Ascending aorta (tissue), 2 donors: ENCODE measurements at regions not wholly inside any gene's neighbourhood (a gene's known extent, or its start where the extent isn't known, plus 50 kb on each side); places are given as distances from the start of the nearest gene placed in this dataset.

Experiments used
- DNase-seq, 2 donors: peaks; one replicate each; pipeline ENCODE4 v3.0.0-alpha.2; 2019; ENCODE audit warnings: low spot score in 2 of 2
- H3K27ac ChIP-seq, 2 donors: fragments of 200-600 bp; sonication (generic); one replicate each; pipeline ENCODE4 v1.5.1; 2016 to 2017; ENCODE audit warnings: mild to moderate bottlenecking in 1 of 2
- H3K27me3 ChIP-seq: fragments of 200-600 bp; sonication (generic); one replicate; pipeline ENCODE4 v1.5.1; 2017
- H3K36me3 ChIP-seq, 2 donors: fragments of 200-600 bp; sonication (generic); one replicate each; pipeline ENCODE4 v1.5.1; 2016
- H3K4me1 ChIP-seq, 2 donors: fragments of 200-600 bp; sonication (generic); one replicate each; pipeline ENCODE4 v1.5.1; 2016 to 2017; ENCODE audit warnings: mild to moderate bottlenecking in 1 of 2
- H3K4me3 ChIP-seq, 2 donors: fragments of 200-600 bp; sonication (generic); one replicate each; pipeline ENCODE4 v1.5.1; 2016 to 2017; ENCODE audit warnings: mild to moderate bottlenecking in 1 of 2
- H3K9me3 ChIP-seq, 2 donors: fragments of 200-600 bp; sonication (generic); one replicate each; pipeline ENCODE4 v1.5.1; 2016
- intact Hi-C: fragments of 100-400 bp; cut with DNase I; formaldehyde crosslinking; loops from one replicate; pipeline ENCODE4 v1.15.1; 2023
- TF ChIP-seq, protein P1 (sequence below), 3 experiments: fragments of 200-600 bp in 2 of 3; fragments of 450-650 bp in 1 of 3; sonication (generic) in 2 of 3; IDR thresholded peaks; one replicate each; pipeline ENCODE4 v1.5.1; 2016 to 2019; ENCODE audit warnings: antibody characterized with exemption in 3 of 3, mild to moderate bottlenecking in 1 of 3, moderate library complexity in 1 of 3

- TF ChIP-seq, protein P1, sequence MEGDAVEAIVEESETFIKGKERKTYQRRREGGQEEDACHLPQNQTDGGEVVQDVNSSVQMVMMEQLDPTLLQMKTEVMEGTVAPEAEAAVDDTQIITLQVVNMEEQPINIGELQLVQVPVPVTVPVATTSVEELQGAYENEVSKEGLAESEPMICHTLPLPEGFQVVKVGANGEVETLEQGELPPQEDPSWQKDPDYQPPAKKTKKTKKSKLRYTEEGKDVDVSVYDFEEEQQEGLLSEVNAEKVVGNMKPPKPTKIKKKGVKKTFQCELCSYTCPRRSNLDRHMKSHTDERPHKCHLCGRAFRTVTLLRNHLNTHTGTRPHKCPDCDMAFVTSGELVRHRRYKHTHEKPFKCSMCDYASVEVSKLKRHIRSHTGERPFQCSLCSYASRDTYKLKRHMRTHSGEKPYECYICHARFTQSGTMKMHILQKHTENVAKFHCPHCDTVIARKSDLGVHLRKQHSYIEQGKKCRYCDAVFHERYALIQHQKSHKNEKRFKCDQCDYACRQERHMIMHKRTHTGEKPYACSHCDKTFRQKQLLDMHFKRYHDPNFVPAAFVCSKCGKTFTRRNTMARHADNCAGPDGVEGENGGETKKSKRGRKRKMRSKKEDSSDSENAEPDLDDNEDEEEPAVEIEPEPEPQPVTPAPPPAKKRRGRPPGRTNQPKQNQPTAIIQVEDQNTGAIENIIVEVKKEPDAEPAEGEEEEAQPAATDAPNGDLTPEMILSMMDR (IDR thresholded peaks at IDR 0.05) = no peak
- H3K4me1 ChIP-seq = no peaks in the 10 kb centered on the region
- intact Hi-C loops = no loop called here
- no peak overlapping the region for H3K27ac ChIP-seq
- no peaks in the 10 kb centered on the region for H3K36me3 ChIP-seq
- H3K9me3 ChIP-seq = no peaks in the 10 kb centered on the region
- H3K4me3 ChIP-seq = no peak overlapping the region
- DNase-seq = no peak
- no peaks in the 10 kb centered on the region for H3K27me3 ChIP-seq
Measured at GRCh38 chr3:89606151-89606550, 498.7 kb downstream of the EPHA3 start.

GRCh38 chr3:89612027-89612426, 504.6 kb downstream of the EPHA3 start:
- Histone ChIP-seq H3K27me3 (no peaks in the 10 kb centered on the region), H3K4me3 (no peak overlapping the region), H3K9me3 (no peaks in the 10 kb centered on the region), H3K27ac (no peak overlapping the region), H3K36me3 (no peaks in the 10 kb centered on the region), H3K4me1 (no peaks in the 10 kb centered on the region)
- intact Hi-C loops = no loop called here
- DNase-seq = no peak
- TF ChIP-seq, protein P1 (IDR thresholded peaks at IDR 0.05) = no peak

DNA sequence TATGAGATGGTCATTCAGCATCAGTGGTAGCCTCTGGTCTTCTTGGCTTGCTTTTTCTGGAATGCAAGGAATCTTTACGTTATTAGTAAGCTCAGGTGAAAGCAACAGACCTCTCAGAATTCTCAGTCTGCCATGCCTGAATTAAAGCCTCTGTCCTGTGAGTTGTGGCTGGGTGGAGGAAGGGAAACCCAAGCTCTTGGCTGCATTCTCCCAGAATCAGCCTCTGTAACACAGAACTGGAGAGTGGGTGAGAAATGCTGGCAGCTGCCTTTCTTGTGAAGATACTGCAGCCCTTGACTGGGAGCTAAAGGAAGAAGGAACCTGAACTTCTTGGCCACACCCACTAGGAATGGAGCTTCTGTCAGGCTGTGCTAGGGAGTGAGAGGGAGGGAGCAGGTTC, 505.8 kb downstream of the EPHA3 start:
- intact Hi-C loops = no loop called here
- TF ChIP-seq, protein P1 (IDR thresholded peaks at IDR 0.05) = no peak
- H3K9me3 ChIP-seq = no peaks in the 10 kb centered on the region
- H3K4me1 ChIP-seq = no peaks in the 10 kb centered on the region
- DNase-seq = no peak
- H3K27me3 ChIP-seq = no peaks in the 10 kb centered on the region
- H3K27ac ChIP-seq = no peak overlapping the region
- no peak overlapping the region for H3K4me3 ChIP-seq
- H3K36me3 ChIP-seq = no peaks in the 10 kb centered on the region

GRCh38 chr3:89617706-89618105, 510.3 kb downstream of the EPHA3 start:
- no peak for DNase-seq
- TF ChIP-seq, protein P1 (IDR thresholded peaks at IDR 0.05) = no peak
- Histone ChIP-seq H3K27me3 (no peaks in the 10 kb centered on the region), H3K27ac (no peak overlapping the region), H3K9me3 (no peaks in the 10 kb centered on the region), H3K4me1 (no peaks in the 10 kb centered on the region), H3K4me3 (no peak overlapping the region), H3K36me3 (no peaks in the 10 kb centered on the region)
- intact Hi-C loops = no loop called here

GRCh38 chr3:89619263-89619662, 511.8 kb downstream of the EPHA3 start:
- Histone ChIP-seq H3K9me3 (no peaks in the 10 kb centered on the region), H3K27me3 (no peaks in the 10 kb centered on the region), H3K4me3 (no peak overlapping the region), H3K36me3 (no peaks in the 10 kb centered on the region), H3K27ac (no peak overlapping the region), H3K4me1 (no peaks in the 10 kb centered on the region)
- no peak for DNase-seq
- intact Hi-C loops = no loop called here
- TF ChIP-seq, protein P1 (IDR thresholded peaks at IDR 0.05) = no peak

DNA sequence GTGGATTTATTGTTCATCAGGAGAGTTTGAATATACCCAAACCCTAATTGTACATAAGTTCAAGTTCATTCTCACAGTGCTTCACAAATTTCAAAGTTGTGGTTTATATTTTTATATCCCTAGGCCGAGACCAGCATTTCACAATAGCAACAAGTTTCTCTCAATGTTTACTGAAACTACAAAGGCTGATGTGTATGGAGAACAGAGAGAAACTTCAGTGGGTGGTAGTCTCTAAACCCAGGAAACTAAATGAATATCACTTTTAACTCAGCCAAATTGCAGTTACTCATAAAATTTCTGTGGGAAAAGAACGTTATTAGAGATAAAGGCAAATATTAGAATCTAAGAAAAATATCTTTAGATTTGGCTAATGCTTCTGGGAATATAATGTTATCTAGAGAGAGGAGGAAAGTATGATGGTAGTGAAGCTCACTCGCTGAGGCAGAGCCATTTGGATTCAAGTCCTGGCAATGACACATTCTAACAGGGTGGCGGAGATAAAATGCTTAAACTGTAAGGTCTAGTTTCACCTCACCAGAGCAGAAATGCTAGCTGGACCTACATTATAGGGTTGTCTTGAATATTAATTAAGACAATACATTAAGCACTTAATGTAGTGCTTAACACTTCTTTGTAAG, 514.8 kb downstream of the EPHA3 start:
- no peaks in the 10 kb centered on the region for H3K36me3 ChIP-seq
- no peaks in the 10 kb centered on the region for H3K27me3 ChIP-seq
- H3K4me1 ChIP-seq = no peaks in the 10 kb centered on the region
- no peak for DNase-seq
- H3K27ac ChIP-seq = no peak overlapping the region
- TF ChIP-seq, protein P1 (IDR thresholded peaks at IDR 0.05) = no peak
- H3K9me3 ChIP-seq = no peaks in the 10 kb centered on the region
- intact Hi-C loops = no loop called here
- no peak overlapping the region for H3K4me3 ChIP-seq
